ENCODE measurements at regions not wholly inside any gene's neighbourhood (a gene's known extent, or its start where the extent isn't known, plus 50 kb on each side); places are given as distances from the start of the nearest gene placed in this dataset.

DNA sequence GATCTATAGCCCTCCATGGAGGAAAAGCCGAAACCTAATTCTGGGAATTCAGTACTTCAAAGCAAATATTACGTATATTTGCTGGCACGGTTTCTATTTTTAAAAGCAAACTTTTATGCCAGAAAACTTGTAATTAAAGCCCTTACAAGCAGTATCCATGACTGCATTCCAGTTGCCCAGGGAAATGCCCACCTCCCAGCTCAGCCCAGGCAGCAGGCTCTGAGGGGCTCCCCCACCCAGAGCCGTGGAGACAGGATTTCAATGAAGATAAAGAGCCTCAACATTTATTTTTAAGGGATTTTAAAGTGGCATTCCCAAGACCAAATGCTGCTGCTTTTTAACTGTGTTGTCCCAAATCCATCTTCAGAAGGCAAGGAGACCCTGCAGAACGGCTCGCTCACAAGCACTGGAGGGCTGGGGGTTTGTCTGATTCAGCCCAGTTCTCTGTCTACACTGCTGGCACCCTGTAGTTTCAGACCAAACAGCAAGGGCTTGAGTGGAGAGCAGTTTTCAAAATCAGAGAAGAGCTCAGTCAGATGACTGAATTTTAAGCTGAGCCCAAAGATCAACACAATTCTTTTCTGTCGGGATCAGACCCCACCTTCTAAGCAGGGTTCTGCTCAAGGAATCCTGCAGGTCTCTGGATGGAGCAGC lies 105.1 kb downstream of the KCNF1 start:
- DNase-seq (ENCODE audit: low read depth in 3 of 3) = no peak

DNA sequence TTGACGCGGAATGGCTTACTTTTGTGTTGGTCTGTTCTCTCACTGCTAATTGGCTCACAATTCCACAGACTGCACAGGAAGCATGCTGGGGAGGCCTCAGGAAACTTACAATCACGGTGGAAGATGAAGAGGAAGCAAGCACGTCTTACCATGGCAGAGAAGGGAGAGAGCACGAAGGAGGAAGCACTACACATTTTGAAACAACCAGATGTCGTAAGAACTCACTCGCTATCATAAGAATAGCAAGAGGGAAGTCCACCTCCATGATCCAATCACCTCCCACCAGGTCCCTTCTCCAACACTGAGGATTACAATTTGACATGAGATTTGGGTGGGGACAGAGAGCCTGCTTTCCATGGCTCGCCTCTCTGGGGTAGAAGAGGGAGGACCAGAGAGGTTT lies 106.2 kb downstream of the KCNF1 start:
- no peak for DNase-seq (ENCODE audit: low read depth in 3 of 3)

DNA sequence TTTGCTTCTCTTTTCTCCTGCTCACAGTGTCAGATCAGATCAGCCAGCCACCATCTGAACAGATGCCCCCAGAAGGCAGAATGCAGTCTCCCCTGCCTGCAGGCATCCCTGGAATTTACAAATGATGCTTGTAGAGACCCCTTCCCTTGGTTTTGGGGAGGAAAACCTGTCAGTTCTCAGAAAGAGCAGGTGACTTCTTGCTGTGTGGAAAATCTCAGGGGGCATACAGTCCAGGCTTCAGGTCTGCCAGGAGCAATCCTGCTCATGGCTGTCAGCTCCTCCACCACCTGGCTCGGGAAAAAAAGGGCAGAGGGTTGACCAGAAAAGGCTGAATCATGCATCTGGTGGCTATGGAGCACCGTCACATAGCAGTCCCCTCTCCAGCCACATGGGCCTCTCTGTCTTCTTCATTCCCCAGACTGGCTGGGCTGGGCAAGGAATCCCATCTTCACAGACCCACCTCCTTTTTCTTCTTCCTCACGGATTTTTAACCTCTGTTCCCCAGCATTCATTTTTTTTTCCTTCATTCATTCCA lies 107.0 kb downstream of the KCNF1 start:
- no peak for DNase-seq (ENCODE audit: low read depth in 3 of 3)

DNA sequence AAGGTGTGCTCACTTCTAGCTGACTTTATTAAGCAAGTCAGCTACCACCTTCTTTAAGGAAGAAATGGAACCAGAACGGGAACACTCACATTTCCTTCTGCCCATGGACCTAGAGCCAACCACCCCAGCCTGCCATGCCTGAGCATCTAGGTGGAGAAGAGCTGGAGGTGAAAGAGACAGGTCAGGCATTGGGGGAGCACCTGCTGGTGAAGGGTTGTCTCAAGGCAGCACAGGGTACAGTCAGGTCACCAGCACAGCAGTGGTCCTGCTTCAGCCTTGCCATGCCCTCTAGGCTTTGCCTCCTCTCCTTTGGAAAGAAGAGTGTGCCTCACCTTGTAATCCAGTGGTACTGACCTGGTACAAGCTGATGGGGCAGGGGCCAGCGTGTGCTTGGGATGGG lies 107.9 kb downstream of the KCNF1 start:
- no peak for DNase-seq (ENCODE audit: low read depth in 3 of 3)

DNA sequence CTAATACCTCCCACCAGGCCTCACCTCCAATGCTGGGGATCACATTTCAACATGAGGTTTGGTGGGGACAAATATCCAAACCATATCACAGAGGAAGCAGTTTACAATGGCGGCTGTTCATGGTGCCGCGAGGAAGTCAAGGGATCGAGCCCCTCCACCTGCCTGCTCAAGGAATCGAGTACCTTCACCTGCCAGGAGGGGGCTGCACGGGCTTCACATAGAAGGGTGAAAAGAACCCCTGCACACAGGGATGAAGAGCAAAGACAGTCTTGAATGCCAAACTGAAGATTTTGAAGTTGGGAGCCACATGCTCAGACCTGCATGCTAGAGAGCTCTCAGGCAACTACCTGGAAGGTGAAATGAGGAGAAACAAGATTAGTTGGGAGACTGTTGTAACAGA lies 110.3 kb downstream of the KCNF1 start:
- no peak for DNase-seq (ENCODE audit: low read depth in 3 of 3)

DNA sequence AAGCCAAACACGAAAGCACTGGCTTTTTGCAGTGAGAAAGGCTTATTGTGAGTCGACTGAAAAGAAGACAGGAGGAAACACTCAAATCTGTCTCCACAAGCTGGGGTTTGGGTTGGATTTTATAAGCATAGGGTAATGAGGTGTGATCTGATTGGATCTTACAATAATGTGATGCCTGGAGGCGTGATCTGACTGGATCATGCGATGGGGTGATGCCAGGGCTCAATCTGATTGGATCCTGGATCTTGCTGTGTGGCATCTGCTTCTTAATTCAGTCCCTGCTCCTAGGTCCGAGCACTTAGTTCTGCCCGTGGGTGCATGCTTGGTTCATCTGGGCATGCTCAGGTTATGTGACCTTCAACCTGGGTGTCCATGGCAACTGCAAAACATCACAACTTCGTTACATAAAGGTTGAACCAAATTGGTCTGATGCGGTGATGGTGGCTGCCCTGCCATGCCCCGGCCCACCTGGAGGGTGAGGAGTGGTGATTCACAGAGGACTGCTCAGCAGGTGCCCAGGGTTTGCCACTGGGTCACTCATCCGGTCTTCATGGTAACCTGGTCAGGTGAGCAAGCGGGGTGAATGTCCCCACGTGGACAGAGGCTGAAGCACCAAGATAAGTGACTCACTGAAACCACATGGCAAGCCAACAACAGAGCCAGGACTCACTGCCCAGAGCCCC lies 111.0 kb downstream of the KCNF1 start:
- DNase-seq (ENCODE audit: low read depth in 3 of 3) = no peak

DNA sequence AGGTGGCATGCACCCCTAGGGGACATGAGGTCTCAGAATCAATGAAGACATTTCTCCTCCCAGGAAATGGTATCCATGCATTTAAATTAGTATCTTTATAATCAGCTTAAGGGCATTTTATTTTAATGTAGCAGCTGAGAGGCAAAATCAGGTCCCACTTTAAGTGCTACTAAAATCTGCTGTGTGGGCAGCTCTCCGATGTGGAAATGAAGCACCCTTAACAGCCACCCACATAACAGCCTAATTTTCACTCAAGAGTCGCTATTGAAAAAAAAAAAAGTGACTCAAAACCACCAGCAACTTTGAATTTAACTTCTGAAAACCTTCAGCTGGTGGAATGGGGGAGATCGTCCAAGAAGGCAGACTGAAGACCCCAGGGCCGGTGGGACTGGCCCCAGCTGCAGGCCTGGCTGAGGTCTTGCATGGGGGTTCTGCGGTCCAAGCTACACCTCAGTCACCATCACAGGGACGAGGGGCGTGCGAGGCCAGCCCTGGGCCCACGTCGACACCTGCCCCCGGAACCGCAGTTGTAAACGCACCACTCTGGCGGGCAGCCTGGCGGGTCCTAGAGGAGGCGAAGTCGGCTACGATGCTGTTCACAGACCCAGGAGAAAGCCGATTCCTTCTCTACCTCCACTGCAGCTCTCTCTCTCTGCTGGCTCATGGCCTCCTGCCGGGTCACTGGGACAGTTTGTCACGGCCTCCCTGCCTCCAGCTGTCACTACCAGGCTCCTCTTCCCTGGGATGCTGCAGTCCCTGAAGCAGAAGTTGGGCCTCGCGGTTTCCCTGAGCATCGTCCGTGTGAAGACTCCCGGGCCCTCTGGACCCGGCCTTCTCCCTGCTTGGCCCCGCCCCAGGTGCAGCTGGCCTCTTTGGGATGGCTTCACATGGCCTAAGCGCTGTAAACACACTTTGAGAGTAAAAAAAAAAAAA lies 111.9 kb downstream of the KCNF1 start:
- DNase-seq (ENCODE audit: low read depth in 3 of 3) = no peak

DNA sequence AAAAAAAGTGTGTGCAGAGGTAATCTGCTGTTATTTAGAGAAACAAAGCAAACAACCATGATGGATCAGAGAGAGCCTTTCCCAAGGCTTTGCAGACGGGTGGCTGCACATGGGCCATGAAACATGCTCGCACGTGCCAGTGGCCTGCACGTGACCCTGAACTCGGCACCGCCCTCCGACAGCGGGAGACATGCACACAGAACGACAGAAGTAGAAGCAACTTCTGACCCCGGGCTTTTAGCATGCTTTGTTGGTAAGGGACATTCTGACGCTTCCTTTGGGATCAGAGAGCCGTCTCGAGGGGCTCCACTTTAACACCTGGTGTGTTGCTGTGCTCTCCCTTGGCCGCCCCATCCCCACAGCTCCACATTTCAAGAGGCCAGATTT lies 112.5 kb downstream of the KCNF1 start:
- no peak for DNase-seq (ENCODE audit: low read depth in 3 of 3)

DNA sequence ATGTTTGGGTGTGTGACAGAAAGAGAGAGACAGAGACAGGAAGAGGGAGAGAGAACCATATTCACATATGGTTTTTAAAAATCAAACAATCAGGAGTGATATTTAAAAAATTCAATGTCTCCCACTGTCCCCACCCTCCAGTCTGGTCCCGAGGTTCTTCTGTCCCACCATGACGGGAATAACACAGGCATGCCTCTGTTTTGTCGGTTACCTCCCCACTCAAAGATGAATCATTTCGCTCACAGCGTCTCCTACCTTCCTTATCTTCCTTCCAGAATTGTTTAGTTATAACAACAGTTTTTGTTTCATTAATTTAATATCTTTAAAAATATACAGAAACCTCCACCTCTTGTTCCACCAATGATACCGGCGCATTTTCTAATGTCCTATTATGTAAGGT lies 113.0 kb downstream of the KCNF1 start:
- no peak for DNase-seq (ENCODE audit: low read depth in 3 of 3)

DNA sequence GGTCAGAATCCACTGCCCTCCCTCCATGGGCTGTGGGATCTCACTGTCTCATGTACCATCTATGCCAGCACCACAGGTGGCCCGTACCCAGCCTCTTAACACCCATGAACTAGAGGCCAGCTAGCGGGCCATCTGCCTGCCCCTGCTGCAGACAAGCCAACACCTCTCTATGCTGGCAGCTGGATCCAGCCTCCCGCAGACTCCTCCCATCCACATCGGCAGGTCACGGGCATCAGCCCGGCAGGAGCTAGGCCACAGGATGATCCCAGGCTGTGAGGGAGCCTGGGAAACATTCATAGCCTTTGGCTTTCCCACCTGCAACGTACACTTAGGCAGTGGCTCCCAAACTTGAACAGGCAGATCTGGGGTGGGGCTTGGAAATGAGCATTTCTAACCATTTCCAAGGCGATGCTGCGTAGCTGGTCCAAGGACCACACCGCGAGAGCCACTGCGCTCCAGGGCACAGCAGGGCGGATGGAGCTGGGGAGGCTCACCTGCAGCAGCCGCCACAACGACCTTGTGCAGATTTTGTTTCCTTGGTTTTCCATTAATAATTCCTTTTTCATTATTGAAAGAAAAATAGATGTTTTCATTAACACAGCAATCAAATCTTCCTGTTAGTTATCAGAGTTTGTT lies 114.7 kb downstream of the KCNF1 start:
- no peak for DNase-seq (ENCODE audit: low read depth in 3 of 3)

DNA sequence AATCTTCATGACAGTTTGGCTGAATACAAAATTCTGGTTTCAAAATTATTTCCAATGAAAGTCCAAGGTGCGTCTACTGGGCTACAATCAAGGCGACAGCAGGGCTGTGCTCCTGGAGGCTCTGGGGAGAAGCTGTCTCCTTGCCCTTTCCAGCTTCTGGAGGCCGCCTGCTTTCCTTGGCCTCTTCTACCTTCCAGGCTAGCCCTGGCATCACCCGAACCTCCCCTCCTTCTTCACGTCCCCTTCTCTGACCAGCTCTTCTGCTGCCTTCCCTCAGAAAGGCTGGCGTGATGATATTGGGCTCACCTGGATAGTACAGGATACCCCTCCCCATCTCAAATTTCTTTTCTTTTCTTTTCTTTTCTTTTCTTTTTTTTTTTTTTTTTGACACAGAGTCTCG lies 115.5 kb downstream of the KCNF1 start:
- no peak for DNase-seq (ENCODE audit: low read depth in 3 of 3)

DNA sequence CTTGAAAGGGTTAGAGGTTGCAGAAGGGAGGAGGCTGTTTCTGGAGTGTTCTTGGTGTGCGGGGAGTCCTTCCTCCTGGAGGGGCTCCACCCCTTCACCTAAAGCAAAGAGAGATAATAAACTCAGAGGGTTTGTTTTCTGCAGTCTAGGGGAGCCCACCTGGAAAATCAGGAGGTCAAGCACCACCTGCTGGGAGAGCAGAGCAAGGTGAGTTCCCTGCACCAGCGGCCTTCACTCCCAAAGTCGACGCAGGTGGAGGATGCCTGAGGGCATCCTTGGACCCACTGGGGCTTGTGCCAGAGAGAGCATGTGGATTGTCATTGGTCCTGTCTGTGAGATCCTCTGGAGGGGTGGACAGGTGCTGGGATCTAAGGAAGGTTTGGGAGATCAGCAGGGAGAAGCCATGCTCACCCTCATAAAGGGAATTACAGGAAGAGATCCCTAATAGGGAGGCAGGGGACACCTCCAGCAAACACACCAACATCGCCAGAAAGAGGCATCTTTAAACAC lies 116.7 kb downstream of the KCNF1 start:
- DNase-seq (ENCODE audit: low read depth in 3 of 3) = no peak

DNA sequence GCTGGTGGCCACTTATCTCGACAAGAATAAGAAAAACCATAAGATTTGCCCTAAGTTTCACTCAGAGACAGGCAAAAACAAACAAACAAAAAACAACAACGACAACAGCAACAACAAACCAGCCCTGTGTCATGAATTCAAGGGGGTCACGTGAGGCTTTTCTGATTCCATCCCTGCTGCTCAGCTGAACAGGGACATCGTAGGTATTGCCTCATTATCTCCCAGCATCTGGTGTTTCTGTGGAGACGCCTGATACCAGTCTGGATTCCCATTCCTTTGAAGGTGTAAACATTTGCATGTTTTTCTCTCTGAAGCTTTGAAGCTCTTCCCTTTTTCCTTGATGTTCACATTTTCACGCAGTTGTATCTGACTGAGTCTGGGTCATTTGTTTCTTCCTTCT lies 117.4 kb downstream of the KCNF1 start:
- DNase-seq (ENCODE audit: low read depth in 3 of 3) = no peak

DNA sequence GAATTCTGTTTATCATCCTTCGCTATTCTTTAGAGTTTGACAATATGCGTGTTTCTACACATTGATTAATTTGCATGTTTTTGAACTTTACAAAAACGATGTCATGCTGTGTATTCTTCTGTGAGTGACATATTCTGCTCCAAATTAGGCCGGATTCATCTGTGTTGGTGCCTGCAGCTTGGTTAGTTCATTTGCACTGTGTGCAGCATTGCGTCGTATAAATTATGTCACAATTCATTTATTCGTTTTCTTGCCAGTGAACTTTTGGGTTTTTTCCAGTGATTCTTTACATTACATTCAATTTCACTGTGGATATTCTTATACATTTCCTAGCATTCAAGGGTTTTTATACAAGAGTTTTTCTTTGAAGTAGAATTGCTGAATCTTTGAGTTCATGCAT lies 118.3 kb downstream of the KCNF1 start:
- DNase-seq (ENCODE audit: low read depth in 3 of 3) = no peak

DNA sequence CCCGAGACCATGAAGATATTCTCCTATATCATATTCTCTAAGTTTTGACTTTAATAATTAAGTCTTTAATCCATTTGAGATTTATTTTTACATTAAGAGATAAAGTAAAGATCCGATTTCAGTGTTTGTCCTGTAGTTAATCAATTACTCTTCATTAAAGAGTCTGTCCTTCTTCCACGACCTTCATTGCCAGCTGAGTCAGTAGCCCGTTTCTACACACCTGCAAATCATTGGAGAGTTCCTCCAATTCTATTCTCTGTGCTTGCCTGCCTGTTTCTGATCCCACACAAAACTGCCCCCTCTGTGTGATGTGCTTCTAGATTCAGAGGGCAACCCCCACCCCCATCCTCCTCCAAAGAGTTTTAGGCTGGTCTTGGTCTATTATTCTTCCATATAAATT lies 119.2 kb downstream of the KCNF1 start:
- no peak for DNase-seq (ENCODE audit: low read depth in 3 of 3)

DNA sequence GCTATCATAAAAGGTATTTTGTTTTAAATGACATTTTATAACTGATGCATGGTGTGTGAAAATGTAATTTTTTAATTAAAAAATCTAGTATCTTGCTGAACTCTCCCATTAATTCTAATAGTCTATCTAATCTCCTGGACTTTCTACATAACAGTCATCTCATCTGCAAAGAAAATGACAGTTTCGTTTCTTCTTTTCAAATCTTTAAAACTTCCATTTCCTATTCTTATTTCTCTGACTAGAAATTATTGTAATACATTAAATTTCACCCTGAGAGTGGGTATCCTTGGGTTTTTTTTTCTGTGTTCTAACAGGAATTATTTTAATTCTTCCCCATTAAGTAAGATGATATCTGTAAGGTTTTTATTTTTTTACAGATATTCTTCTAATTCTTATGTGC lies 120.1 kb downstream of the KCNF1 start:
- no peak for DNase-seq (ENCODE audit: low read depth in 3 of 3)

DNA sequence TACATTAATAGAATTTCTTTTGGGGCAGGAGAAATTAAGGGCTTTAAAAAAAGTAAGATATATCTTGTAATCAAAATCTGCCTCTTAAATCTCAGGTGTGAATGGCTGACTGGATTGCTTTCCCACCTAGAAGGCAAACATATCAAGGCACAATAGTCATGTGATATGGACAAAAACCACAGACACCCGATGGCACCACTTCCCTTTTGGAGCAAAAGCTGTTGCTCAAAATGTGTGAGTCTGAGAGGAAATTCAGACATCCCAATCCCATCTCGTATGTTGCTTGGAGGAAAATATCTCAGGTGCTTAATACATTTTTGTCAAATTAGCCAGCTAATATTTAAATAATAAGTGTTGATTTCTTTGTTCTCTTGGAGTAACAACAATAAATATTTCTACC lies 120.7 kb downstream of the KCNF1 start:
- DNase-seq (ENCODE audit: low read depth in 3 of 3) = no peak

DNA sequence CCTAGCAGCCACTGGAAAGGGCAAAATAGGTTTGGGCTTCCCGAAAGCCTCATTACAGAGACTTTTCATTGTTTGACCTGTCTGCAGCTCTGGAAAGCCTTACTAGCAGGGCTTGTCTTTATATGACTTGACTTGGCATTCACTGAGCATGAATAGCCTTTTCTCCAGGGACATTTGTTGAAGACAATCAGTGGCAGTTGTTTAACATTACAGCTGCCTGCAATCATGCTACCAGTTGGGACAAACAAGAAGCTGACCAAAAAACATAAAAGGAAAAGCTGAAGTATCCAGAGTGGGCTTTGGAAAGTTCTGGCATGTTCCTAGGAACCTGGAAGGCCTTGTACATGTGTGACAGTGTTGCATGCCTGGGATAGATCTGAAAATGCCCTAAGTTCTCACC lies 121.4 kb downstream of the KCNF1 start:
- no peak for DNase-seq (ENCODE audit: low read depth in 3 of 3)

DNA sequence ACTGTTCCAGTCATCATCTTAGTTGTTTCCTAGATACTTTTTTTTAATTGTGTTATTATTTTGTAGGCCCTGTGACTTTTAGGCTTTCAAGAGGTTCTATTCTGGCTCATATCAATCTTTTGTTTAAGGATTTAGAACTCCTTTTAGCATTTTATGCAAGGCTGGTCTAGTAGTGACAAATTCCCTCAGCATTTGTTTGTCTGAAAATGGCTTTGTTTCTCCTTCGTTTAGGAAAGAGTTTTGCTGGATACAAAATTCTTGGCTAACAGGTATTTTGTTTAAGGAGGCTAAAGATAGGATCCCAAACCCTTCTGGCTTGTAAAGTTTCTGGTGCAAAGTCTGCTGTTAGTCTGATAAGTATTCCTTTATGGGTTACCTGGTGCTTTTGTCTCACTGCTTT lies 116.6 kb upstream of the SLC66A3 start:
- no peak for DNase-seq (ENCODE audit: low read depth in 3 of 3)

DNA sequence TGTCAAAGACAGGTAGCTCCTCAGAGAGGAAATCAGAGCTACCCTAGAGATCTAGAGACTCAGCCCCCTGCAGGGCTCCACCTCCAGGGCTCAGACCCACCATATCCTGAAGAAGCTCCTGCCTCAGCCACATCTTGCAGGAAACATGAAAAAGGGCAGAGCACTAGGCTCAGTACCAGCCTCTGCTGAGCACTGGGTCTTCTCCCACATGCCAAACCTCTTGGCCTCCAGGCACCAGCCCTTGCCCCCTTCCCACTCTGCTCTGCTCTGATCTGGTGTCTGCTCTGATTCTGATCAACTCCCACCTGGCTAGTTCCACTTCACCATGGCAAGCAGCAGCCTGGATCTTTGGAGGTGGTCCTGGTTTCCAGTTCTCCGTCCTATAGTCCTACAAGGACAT lies 114.3 kb upstream of the SLC66A3 start:
- no peak for DNase-seq (ENCODE audit: low read depth in 3 of 3)

DNA sequence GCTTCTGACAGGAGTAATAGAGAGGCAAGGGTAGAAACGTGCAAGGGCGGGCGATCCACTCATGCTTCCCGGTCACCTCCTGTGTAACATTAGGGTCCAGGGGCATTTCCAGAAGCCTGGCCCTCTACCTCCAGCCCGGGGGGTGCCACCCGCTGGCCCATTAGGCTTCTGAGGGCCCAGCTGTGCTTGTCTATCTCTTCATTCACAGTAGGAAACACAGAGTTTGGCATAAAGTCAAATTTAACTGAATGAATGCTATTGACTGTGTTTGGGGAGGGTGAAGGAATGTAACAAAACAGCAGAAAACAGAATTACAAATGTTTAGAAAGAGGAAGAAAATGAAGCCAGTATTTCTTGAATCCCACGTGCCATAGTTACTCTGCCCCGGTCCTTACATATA lies 112.4 kb upstream of the SLC66A3 start:
- no peak for DNase-seq (ENCODE audit: low read depth in 3 of 3)

DNA sequence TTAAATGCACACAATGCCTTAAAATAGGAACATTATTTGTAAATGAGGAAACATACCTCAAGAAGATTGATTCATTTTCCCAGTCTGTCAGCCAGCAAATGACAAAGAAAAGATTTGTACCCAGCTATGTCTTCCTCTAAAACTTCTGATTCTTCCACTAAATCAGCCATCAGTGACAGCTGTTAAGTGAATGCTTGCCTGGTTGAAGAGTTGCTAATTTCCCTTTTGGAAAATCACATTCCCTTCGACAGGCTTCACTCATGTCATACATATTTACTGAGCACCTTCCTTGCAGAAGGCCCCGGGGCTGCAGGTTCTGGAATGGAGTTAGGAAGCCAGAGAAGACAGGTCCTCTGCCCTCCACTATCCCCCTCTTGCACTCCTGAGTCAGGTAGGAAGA lies 112.0 kb upstream of the SLC66A3 start:
- no peak for DNase-seq (ENCODE audit: low read depth in 3 of 3)
